NCI-H146 treated with DMSO at 0.1 percent for 48 hours (cell line): ENCODE measurements at regions not wholly inside any gene's neighbourhood (a gene's known extent, or its start where the extent isn't known, plus 50 kb on each side); places are given as distances from the start of the nearest gene placed in this dataset.

ENCODE experiments used
- DNase-seq: peaks from one replicate; lab custom pipeline; 2025; ENCODE audit not compliant: unreplicated experiment; lab: John Stamatoyannopoulos, UW

GRCh38 chr10:83960125-83960524, 179.2 kb upstream of the GHITM start:
- DNase-seq = no peak

DNA sequence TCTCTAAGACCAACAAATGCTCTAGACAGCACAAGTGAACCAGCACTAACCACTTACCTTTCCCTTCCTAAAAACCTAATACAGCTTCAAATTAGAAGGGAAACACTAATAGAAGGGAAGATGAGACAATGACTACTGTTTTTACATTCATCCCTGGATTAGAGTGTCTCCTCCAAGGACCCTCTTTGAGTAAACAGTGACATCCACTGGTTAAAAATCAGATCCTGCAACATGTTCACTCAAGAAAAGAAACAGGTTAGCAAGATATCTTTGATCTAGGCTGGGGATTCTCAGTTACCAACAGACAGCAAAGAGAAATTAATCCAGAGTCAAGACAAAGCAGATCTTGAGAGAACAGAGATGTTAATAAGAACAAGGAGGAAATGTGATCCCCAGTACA, 177.7 kb upstream of the GHITM start:
- no peak for DNase-seq

DNA sequence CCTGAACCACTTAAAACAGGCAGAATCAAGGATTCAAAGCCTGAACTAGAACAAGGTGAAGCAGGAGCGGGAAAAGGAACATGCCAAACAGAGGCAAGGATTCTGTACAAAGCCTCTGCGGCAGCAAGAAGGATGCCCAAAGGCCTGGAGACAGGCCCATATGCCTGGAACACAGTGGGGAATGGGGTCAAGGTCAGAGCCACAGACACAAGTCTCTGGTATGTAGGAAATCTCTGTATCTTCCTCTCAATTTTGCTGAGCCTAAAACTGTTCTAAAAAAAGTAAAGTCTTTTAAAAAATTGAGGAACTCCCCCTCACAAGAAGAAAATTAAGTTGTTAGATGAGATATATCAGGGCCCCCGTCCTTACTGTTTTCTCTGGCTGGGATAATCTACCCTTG, 175.9 kb upstream of the GHITM start:
- DNase-seq = no peak

GRCh38 chr10:83965473-83965872, 173.8 kb upstream of the GHITM start:
- DNase-seq = no peak

DNA sequence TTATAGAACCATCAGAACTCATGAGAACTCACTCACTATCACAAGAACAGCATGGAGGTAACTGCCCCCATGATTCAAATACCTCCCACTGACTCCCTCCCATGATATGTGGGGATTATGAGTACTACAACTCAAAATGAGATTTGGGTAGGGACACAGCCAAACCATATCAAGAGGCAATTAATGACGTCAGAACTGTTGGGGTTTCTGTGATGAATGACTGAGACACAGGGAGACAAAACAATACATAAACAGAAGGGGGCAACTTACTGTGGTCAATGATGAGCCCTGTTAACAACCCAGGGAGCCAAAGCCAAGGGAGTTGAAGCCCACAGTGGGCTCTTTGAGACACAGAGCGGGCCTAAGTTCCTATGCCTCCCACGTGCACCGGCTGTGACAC, 171.3 kb upstream of the GHITM start:
- no peak for DNase-seq

DNA sequence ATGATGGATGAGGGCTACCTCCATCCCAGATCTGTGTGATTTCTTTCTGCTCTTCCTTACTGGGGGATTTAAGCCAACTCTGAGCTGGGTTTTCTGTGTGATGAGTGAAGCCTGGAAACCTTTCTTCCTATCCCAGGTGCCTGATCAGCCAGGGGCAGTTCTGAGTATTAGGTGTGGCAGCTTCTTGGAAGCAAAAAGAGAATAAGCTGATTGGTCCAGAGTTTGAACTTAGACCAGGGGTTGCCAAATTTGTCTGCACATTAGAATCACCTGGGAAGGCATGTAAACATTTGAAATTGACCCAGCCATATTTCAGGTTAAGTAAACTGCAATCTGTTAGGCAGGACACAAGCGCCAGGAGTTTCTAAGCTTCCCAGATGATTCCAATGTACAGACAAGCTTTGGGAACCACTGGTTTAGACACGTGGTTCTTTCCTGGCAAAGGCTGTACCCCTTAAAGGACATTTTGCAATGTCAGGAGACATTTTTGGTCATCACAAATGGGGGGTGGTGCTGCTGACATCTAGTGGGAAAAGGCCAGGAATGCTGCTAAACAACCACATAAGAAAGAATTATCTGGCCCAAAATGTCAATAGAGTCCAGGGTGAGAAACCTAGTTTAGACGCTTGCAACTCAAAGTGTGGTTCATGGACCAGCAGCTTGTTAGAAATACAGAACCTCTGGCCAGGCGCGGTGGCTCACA, 160.5 kb upstream of the GHITM start:
- no peak for DNase-seq

DNA sequence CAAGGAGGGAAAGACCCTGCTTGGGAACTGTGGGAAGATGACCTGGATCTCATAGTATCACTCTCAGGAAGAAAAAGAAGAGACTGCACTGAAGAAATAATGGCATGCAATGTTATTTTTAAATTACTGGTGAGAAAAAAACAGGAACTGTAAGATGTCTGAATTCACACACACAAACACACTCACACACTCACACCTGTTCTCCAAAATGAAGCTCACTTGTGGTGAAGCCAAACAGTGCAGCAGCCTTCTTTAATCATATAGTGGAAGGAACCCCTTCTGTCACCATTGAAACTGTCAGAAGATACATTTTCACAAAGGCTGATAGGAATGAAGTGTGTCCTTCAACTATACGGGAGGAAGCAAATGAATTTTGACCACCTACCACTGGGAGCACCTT, 156.5 kb upstream of the GHITM start:
- no peak for DNase-seq

DNA sequence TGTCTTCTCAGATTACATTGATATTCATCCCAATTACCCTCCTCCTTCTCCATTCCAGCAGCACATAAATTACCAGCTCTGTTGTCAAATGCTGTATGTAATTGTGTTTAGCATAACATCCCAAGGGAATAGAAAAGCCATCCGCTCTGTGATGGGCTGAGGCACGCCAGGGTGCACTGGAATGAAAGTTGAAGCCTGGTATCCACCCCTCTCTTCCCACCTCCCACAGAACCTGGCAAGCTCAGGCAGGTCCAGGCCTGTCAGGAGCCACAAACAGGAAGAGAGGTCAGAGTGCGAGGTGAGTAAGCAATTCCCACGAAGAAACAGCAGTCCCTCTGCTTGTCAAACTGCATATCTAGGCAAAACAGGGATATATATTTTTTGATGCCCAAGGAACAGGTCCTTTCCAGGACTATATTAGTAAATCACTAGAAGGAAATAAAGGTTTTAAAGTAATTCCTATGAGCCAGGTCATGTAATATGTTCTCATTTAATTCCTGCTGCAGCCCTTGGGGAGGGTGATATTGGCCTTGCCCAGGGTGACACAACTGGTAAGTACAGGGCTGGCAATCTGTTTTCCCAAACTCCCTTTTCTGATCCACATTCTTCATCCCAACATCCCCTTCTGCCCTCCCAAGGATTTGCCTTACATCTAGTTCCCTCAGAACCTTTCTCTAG, 155.6 kb upstream of the GHITM start:
- DNase-seq = peak; percentile 71

GRCh38 chr10:83984256-83984640, 155.1 kb upstream of the GHITM start:
- DNase-seq = no peak

DNA sequence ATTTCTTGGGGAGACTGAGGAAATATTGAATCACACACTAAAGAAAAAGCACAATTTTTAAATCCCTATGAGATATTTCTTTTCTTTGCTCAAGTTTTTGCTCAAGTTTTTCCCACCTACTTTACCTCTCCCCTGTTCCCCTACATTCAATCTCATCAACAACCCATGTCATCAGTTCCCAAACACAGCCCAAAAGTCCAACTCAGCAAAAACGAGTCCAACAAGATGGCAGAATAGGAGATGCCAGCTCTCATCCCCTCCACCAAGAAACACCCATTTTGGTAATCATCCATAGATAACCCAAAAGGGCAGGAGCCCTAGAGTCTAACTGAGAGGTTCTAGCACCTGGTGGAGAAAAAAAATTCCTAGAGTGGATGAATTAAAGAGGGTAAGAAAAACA, 152.5 kb upstream of the GHITM start:
- DNase-seq = no peak

DNA sequence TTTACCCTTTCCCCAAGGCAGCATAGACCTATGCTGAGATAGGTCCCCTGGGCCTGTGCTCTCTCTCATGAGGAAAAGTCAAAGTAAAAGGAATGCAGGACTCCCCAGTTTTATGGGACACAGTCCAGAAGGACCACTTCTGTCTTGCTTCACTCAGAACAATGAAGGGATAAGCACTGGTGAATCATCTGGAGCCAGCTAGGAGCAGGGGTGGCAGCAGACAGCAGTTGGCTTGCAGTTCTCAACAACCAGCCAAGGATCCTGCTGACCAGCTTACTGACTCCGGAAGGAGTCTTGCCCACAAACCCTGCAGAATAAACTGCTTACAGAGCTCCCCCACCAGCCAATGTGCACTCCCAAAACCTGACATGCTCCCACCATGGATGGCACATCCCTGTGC, 152.1 kb upstream of the GHITM start:
- DNase-seq = no peak

- DNase-seq = no peak
Observed at GRCh38 chr10:83988435-83988834, 150.9 kb upstream of the GHITM start.

- no peak for DNase-seq
Observed at GRCh38 chr10:83990126-83990525, 149.2 kb upstream of the GHITM start.

GRCh38 chr10:83991986-83992753, 147.1 kb upstream of the GHITM start:
- no peak for DNase-seq

- DNase-seq = no peak
Observed at GRCh38 chr10:83994325-83994724, 145.0 kb upstream of the GHITM start.

DNA sequence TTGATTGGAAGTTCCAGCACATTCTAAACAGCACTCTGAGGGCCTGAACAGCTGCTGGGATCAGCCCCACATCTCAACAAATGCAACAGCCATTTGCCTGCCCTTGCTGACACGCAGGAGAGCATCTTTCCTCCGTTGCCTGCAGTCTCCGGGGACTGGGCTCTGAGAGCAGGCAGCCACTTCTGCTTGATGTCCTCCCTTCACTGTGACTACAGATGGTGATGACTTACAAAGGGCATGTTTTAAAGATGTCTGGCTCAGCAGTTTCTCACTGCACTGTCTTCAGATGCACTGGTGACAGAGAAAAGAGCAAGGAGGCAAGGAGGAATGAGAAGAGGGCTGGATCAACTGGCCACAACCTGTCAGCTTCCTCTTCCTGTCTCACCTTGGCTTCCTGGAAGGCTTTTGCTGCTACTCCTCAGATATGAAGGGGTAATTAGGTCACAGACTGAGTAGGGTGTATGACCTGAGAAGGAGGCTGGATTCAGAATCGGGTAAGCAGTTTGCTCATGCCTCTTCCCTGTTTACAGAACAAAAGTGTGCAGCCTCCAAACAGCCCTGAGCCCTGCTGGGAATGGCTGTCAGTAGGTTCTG, 143.5 kb upstream of the GHITM start:
- DNase-seq = no peak

DNA sequence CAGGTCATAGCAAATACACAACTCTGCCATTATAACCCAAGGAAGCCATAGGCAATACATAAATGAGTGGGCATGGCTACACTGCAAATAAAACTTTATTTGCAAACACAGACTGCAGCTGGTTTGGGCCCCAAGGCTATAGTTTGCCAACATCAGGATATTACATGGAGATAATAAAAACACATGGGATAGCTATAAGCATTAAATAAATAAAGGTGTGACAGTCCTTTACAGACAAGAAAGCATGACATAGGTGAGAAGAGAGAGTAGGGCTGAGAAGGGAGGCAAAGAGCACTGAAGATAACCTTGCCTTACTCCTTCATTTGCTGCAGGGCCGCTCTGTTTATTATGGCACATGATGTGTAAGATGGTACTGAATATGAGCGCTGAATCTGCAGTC, 135.1 kb upstream of the GHITM start:
- no peak for DNase-seq

- DNase-seq = no peak
Observed at GRCh38 chr10:84005403-84005802, 133.9 kb upstream of the GHITM start.

DNA sequence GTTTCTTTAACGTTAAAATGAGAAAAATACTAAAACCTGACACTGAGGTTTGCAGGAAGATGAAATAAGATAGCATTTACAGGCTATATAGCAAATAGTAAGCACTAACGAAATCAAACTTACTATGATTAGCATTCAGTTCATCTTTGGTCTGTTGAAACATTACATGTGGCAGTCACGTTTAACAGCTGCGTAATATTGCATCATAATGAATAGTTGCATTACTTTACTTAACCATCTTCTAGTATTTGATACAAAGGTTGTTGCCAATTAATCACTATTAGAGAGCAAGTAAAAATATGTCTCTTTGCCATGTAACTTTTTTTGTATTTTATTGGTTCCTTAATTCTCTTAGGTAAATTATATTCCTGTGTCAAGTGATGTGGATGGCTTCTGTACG, 131.8 kb upstream of the GHITM start:
- DNase-seq = no peak

- no peak for DNase-seq
Observed at GRCh38 chr10:84008878-84009277, 130.4 kb upstream of the GHITM start.

- DNase-seq = no peak
Observed at GRCh38 chr10:84012431-84012830, 126.9 kb upstream of the GHITM start.
